GM12892 (cell line): ENCODE measurements at regions not wholly inside any gene's neighbourhood (a gene's known extent, or its start where the extent isn't known, plus 50 kb on each side); places are given as distances from the start of the nearest gene placed in this dataset.

ENCODE experiments used
- DNase-seq: peaks from one replicate; pipeline ENCODE4 v3.0.0; 2011; ENCODE audit not compliant: insufficient read length
- FAIRE-seq: peaks from 2 replicates; lab custom pipeline; 2011; peaks lifted over from hg19 to GRCh38; lab: Jason Lieb, UNC
- POLR2A ChIP-seq: IDR thresholded peaks from 2 replicates; pipeline ENCODE4 v1.6.1; 2011; ENCODE audit warnings: low read depth, low read length, control low read depth
- POLR2AphosphoS5 ChIP-seq: IDR thresholded peaks from 2 replicates; pipeline ENCODE4 v1.6.1; 2011; ENCODE audit warnings: low read depth, low read length, control low read depth
- TAF1 ChIP-seq: IDR thresholded peaks from 2 replicates; pipeline ENCODE4 v1.6.1; 2011; ENCODE audit warnings: low read depth, mild to moderate bottlenecking, control low read depth, low read length, borderline replicate concordance

- no peak for FAIRE-seq
- TF ChIP-seq POLR2AphosphoS5 (no peak), POLR2A (no peak), TAF1 (no peak)
- no peak for DNase-seq
These were observed 468.4 kb downstream of the FOXO1 start for GRCh38 chr13:40197936-40198595.

- DNase-seq (no peak), FAIRE-seq (peak; percentile 24)
- TF ChIP-seq POLR2A (no peak), POLR2AphosphoS5 (no peak), TAF1 (no peak)
These were observed 466.0 kb downstream of the FOXO1 start for GRCh38 chr13:40200273-40200978.

- FAIRE-seq, result peak; percentile 64
- no peak for DNase-seq
- TF ChIP-seq POLR2AphosphoS5 (no peak), TAF1 (no peak), POLR2A (no peak)
These were observed 462.2 kb downstream of the FOXO1 start for GRCh38 chr13:40204246-40204645.

GRCh38 chr13:40205771-40206240 lies 460.6 kb downstream of the FOXO1 start:
- FAIRE-seq (no peak), DNase-seq (no peak)
- TF ChIP-seq POLR2AphosphoS5, result no peak

DNA sequence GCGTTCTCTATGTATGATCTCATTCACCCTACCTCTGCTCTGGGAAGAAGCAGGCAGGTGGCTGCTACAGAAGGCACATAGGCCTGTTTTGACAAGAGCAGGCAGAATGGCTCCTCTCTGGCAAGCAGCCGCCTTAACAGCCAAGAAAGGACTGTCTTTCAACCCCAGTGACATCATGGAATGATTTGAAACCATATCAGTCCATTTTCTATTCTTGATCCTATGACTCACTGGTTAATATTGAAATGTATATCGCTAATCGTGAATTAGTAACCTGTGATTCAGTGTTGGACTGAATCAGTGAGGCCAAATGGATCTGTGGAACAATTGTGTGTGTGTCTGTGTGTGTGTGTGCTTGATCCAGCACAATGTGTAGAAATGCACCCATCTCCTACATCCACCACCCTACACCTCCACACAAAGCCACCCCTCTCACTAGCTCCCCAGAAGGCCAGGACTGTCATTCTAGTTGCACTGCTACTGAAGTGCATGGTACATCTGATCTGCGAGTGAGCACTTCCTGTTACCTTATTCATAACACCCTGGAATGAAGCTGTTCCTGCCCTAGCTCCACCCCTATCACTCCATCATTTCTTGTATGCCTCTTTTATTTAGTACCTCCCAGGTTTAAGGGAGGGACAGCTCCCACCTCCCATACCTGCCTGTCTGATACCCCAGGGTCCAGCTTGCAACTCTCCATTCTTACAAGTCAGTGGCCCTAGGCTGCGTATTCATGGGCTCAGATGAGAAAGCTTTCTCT lies 460.0 kb downstream of the FOXO1 start:
- FAIRE-seq, result peak; percentile 95
- DNase-seq, result peak; percentile 25
- no peak for TF ChIP-seq POLR2AphosphoS5
- peak; percentile 46; the same call in 1 of the 2 replicates for TF ChIP-seq POLR2A

GRCh38 chr13:40207001-40207478 lies 459.4 kb downstream of the FOXO1 start:
- peak; percentile 17 for DNase-seq
- TF ChIP-seq POLR2AphosphoS5, result no peak
- TF ChIP-seq TAF1, result peak; percentile 36; the same call in 1 of the 2 replicates

DNA sequence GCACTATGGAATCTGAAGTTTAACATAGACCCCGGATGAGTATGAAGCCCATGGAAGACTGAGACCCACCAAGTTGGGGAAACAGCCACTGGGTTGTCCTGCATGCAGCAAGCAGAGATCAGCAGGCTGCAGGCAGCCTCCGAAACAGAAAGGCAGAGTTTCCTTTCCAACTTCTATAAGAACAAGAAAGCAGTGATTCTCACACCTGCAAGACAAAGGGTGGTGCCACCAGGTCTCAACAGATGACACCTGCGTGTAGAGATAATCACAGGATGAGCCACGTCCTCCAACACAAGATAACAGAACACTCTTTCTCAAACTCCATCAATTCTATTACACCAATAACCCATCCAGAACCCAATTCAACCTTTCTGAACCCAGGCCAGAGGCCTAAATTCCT lies 457.9 kb downstream of the FOXO1 start:
- FAIRE-seq, result peak; percentile 88
- TF ChIP-seq POLR2A, result no peak
- TF ChIP-seq POLR2AphosphoS5, result no peak
- no peak for TF ChIP-seq TAF1

More at GRCh38 chr13:40207001-40207478, 459.4 kb downstream of the FOXO1 start:
- no peak for FAIRE-seq

GRCh38 chr13:40210865-40211585 lies 455.4 kb downstream of the FOXO1 start:
- FAIRE-seq (no peak), DNase-seq (no peak)
- TF ChIP-seq TAF1, result no peak
- TF ChIP-seq POLR2AphosphoS5, result no peak
- TF ChIP-seq POLR2A, result no peak

More for the DNA sequence above, 457.9 kb downstream of the FOXO1 start:
- DNase-seq, result no peak

GRCh38 chr13:40211586-40211968 lies 454.9 kb downstream of the FOXO1 start:
- TF ChIP-seq POLR2A (no peak), POLR2AphosphoS5 (no peak), TAF1 (no peak)
- no peak for DNase-seq
- peak; percentile 5 for FAIRE-seq

DNA sequence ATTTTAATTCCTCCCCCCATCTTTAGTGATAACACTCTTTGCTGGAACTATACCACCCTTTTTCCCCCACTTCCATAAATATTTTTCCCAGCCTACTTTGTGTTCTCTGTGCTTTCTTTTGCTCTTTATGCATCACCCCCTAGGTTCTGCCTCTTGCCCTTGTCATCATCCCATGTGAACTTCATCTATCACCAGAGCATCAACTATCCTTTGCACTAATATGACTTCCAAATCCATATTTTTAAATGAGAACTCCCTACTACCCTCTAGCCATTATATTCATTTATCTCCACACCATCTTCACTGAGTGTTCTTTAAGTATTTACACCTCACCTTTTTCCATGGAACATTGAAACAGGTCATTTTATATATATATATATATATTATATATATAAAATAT lies 452.7 kb downstream of the FOXO1 start:
- FAIRE-seq, result peak; percentile 42
- no peak for DNase-seq
- TF ChIP-seq TAF1 (no peak), POLR2AphosphoS5 (no peak)

GRCh38 chr13:40215311-40215710 lies 451.1 kb downstream of the FOXO1 start:
- FAIRE-seq (peak; percentile 64), DNase-seq (no peak)
- TF ChIP-seq TAF1, result no peak
- no peak for TF ChIP-seq POLR2AphosphoS5
- TF ChIP-seq POLR2A, result no peak
